EH (cell line): ENCODE measurements at regions not wholly inside any gene's neighbourhood (a gene's known extent, or its start where the extent isn't known, plus 50 kb on each side); places are given as distances from the start of the nearest gene placed in this dataset.
"Not testable (repeated sequence)": the region's sequence is repeated elsewhere in the genome, so short reads cannot be mapped to it uniquely, and the experiment has no call there.

Source experiments
- DNase-seq: peaks from one replicate; pipeline ENCODE4 v3.0.0-alpha.2; 2015; ENCODE audit warnings: low read depth

DNA sequence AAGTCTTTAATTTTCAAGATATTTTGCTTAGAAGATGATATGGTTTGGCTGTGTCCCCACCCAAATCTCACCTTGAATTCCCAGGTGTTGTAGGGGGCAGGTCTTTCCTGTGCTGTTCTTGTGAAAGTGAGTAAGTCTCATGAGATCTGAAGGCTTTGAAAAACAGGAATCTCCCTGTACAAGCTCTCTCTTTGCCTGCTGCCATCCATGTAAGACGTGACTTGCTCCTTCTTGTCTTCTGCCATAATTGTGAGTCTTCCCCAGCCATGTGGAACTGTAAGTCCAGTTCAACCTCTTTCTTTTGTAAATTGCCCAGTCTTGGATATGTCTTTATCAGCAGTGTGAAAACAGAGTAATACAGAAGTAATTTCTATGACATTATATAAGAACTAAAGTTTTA is 1255.2 kb upstream of the LRRTM3 start:
- not testable (repeated sequence) for DNase-seq

GRCh38 chr10:65675236-65675635 is 1250.6 kb upstream of the LRRTM3 start:
- DNase-seq, result no peak

GRCh38 chr10:65684896-65685295 is 1240.9 kb upstream of the LRRTM3 start:
- no peak for DNase-seq

- no peak for DNase-seq
Measured at GRCh38 chr10:65701168-65701776, 1224.6 kb upstream of the LRRTM3 start.

GRCh38 chr10:65708057-65708456 is 1217.8 kb upstream of the LRRTM3 start:
- DNase-seq, result no peak

DNA sequence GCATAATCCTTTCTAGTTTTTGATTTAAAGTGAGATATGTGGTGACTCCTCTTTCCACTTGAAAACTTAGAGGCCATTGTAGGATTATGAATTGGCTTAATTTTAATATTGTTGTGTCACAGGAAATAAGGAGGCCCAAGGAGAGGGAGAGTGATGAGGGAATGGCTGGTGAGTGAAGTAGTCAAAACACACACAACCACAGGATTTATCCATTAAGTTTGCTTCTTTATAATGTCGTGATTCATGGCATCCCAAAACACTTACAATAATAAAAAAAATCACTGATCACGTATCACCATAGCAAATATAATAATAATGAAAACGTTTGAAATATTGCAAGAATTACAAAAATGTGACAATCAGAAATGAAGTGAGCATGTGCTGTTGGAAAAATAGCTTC is 1215.5 kb upstream of the LRRTM3 start:
- DNase-seq, result no peak

GRCh38 chr10:65719790-65720189 is 1206.0 kb upstream of the LRRTM3 start:
- DNase-seq, result no peak

DNA sequence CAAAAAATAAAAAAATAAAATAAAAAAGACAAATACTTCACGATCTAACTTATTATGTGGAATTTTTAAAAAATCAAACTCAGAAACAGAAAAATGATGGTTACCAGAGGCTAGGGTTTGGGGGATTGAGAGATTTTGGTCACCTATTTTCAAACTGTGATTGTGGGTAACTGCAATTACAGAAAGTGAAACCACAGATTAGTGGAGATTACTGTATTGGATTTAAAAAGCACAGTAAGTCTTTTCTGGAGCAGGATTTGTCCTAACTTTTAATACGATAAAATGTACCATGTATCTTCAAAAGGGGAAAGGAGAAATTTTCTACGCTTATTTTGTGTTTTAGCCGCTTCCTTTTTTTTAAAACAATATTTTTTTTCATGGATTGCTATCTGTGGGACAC is 1204.9 kb upstream of the LRRTM3 start:
- DNase-seq, result no peak

- no peak for DNase-seq
Measured at GRCh38 chr10:65723525-65723924, 1202.3 kb upstream of the LRRTM3 start.

DNA sequence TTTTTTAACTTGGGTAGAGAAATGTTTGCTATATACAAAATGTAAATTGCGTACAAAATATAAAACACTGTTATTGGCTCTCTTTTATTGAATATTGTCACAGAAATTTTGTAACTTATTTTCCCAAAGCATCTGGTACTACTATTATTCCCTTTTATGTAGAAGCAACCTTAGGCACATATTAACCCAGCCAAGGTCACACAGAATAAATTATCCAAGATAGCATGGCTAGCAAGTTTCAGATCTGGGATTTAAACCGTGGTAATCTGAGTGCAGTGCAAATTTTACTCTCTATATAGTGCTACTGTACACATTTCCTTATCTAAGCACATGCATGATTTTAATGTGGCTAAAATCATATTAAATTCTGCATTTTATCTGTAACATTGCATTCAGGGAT is 1190.5 kb upstream of the LRRTM3 start:
- no peak for DNase-seq

DNA sequence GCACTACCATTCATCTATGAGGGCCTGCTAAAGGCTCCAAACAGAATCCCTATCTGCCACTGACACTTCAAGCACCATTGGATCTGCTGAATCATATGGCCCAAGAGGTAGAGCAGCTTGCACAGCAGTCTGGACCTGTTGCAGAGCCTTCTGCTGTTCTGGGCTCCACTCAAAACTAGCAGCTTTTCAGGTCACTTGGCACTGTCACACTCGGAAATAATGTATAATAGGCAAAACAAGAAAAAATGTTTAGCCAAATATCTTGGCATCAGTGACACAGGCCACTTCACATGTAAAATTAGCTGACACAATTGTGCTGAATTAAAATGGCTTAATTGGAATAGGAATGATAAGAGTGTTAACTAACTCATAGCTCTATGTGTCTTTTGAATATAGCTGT is 1182.9 kb upstream of the LRRTM3 start:
- DNase-seq, result no peak

GRCh38 chr10:65751218-65751617 is 1174.6 kb upstream of the LRRTM3 start:
- DNase-seq, result no peak

DNA sequence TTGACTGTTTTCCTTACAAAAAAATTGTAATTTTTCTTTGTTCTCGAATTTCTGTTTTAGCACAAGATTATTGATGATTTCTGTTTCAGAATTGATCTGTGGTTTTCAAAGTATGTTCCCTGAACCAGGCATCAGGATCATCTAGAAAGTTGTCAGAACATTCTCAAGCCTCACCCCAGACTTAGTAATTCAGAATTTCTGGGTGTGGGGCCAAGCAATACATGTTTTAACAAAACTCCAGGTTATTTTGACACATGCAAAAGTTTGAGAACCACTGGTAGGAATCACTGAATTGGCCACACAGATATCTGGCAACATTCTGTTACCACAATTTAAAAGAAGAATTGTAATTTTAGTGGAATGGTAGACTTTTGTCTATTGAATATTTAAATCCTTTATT is 1173.9 kb upstream of the LRRTM3 start:
- DNase-seq, result no peak

GRCh38 chr10:65753532-65753931 is 1172.3 kb upstream of the LRRTM3 start:
- no peak for DNase-seq

DNA sequence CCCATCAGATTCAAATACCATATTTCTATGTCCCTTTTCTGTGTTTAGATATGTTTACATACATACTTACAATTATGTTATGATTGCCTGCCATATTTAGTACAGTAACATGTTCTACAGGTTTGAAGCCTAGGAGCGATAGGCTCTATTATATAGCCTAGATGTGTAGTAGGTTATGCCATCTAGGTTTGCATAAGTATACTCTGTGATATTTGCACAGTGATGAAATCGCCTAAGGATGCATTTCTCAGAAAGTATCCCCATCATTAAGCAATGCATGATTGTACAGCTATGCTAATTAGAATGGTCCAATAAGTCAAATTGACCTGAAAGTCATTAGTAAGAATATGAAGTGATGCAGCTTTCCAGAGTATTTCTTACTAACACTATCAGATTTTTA is 1171.7 kb upstream of the LRRTM3 start:
- no peak for DNase-seq

DNA sequence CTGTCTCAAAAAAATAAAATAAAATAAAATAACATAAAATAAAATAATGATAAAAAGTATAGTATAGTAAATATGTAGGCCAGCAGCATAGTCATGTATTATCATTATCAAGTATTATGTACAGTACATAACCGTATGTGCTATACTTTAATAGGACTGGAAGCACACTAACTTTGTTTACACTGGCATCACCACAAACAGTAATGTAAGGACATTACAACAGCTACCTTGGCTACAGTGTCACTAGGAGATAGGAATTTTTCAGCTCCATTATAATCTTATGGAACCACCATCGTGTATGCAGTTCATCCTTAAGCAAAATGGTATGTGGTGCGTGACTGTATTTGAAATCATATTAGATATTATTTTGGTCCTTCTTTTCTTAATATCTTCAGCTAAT is 1163.5 kb upstream of the LRRTM3 start:
- no peak for DNase-seq

- DNase-seq, result no peak
Measured at GRCh38 chr10:65765006-65765541, 1160.8 kb upstream of the LRRTM3 start.

DNA sequence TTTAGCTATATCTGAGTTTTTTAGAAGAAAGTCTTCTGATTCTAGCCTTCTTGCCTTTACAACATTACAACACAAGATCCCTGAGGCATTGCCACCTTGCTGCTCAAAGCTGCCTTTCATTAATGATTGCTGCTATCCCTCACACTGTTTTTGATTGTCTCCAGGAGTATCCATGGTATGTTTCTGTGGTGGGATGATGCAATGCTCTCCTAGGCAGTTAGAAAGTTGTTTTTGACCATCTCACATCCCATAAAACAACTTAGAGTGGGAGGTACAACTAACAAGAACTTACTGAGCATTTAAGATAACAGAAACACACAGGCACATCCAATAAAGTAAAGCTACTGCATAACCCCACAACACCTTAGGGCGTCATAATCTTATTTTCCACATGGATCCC is 1156.0 kb upstream of the LRRTM3 start:
- no peak for DNase-seq

GRCh38 chr10:65778753-65779152 is 1147.1 kb upstream of the LRRTM3 start:
- no peak for DNase-seq

GRCh38 chr10:65779985-65780384 is 1145.9 kb upstream of the LRRTM3 start:
- no peak for DNase-seq

- DNase-seq, result no peak
Measured at GRCh38 chr10:65786279-65786678, 1139.6 kb upstream of the LRRTM3 start.

- no peak for DNase-seq
Measured at GRCh38 chr10:65787571-65787970, 1138.3 kb upstream of the LRRTM3 start.

DNA sequence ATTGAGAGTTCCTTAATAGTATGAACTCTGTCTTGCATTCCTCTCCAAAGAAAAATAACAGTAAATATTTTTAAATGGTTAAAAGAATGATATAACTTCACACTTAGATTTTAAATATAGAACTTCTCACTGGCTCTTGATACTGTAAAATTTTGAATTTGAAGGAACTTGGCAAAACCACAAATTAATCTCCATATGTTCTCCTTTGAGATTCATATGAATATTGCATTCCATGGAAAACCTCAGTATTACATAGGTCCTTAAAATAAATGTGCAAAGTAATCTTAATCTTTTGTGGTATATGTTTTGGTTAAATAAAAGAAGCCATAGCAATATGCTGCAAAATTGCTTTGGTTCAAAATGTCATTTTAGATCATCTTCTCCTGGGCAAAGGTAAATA is 1137.6 kb upstream of the LRRTM3 start:
- no peak for DNase-seq

- no peak for DNase-seq
Measured at GRCh38 chr10:65791979-65792378, 1133.9 kb upstream of the LRRTM3 start.
